Testis (tissue), 2 donors: ENCODE measurements at regions not wholly inside any gene's neighbourhood (a gene's known extent, or its start where the extent isn't known, plus 50 kb on each side); places are given as distances from the start of the nearest gene placed in this dataset.
A peak's percentile ranks its signal among the peaks of the same experiment; 100 is the strongest.

Experiments used
- DNase-seq: peaks from one replicate; pipeline ENCODE4 v3.0.0-alpha.2; 2019
- H3K27ac ChIP-seq, 2 donors: fragments of 200-600 bp; sonication (generic); one replicate each; pipeline ENCODE4 v1.5.1; 2019
- H3K27me3 ChIP-seq: fragments of 200-600 bp; sonication (generic); one replicate; pipeline ENCODE4 v1.5.1; 2019
- H3K36me3 ChIP-seq: fragments of 200-600 bp; sonication (generic); one replicate; pipeline ENCODE4 v1.5.1; 2017; ENCODE audit warnings: low read depth; ENCODE audit errors: missing control alignments
- H3K4me1 ChIP-seq: fragments of 200-600 bp; sonication (generic); one replicate; pipeline ENCODE4 v1.5.1; 2019
- H3K4me3 ChIP-seq, 2 donors: fragments of 200-600 bp; sonication (generic); one replicate each; pipeline ENCODE4 v1.5.1; 2017 to 2019
- H3K9me3 ChIP-seq: fragments of 200-600 bp; sonication (generic); one replicate; pipeline ENCODE4 v1.5.1; 2017
- CTCF ChIP-seq, 3 experiments: fragments of 450-650 bp in 2 of 3; fragments of 200-600 bp in 1 of 3; sonication (generic) in 1 of 3; IDR thresholded peaks; one replicate each; pipeline ENCODE4 v1.5.1; 2016 to 2019; ENCODE audit warnings: antibody characterized with exemption in 3 of 3, mild to moderate bottlenecking in 2 of 3, moderate library complexity in 1 of 3
- POLR2A ChIP-seq: fragments of 450-650 bp; IDR thresholded peaks from one replicate; pipeline ENCODE4 v1.6.1; 2017; ENCODE audit warnings: antibody characterized with exemption, mild to moderate bottlenecking, moderate library complexity
- WGBS, 2 donors: methylation state at CpG; one replicate each; pipeline ENCODE4 v1.1.5; 2018; 5-methylcytosine and 5-hydroxymethylcytosine counted together
- intact Hi-C: fragments of 100-400 bp; cut with DNase I; formaldehyde crosslinking; loops from one replicate; pipeline ENCODE4 v1.15.1; 2023; ENCODE audit warnings: low total_unique reads

- H3K27ac ChIP-seq = no peak overlapping the region
- peak; percentile 65 for DNase-seq
- H3K4me3 ChIP-seq = no peak overlapping the region
- 83 to 95% methylated on average over 2 to 3 of the region's 3 CpGs for WGBS, 2 donors
- peaks cover 24% of the 10 kb centered on the region for H3K4me1 ChIP-seq
- H3K27me3 ChIP-seq = no peaks in the 10 kb centered on the region
- no peak for TF ChIP-seq CTCF (IDR thresholded peaks at IDR 0.05)
- TF ChIP-seq POLR2A = no peak
- no peaks in the 10 kb centered on the region for H3K9me3 ChIP-seq
- H3K36me3 ChIP-seq = no peaks in the 10 kb centered on the region
- intact Hi-C loops = no loop called here
Measured at GRCh38 chr20:48066851-48067250, 281.6 kb upstream of the SULF2 start.

- DNase-seq = no peak
- Histone ChIP-seq H3K4me3 (no peak overlapping the region), H3K27ac (no peak overlapping the region), H3K9me3 (no peaks in the 10 kb centered on the region), H3K27me3 (no peaks in the 10 kb centered on the region), H3K4me1 (peaks cover 20% of the 10 kb centered on the region), H3K36me3 (no peaks in the 10 kb centered on the region)
- intact Hi-C loops = no loop called here
- 77 to 79% methylated on average over 13 of the region's 13 CpGs for WGBS, 2 donors
- TF ChIP-seq CTCF (IDR thresholded peaks at IDR 0.05) (no peak), POLR2A (no peak)
Measured at GRCh38 chr20:48066246-48066645, 281.0 kb upstream of the SULF2 start.

- intact Hi-C loops = no loop called here
- WGBS, 2 donors = 90 to 93% methylated on average over 1 of the region's 1 CpG
Measured at GRCh38 chr20:48065833-48066232, 280.6 kb upstream of the SULF2 start.

GRCh38 chr20:48064929-48065328 lies 279.6 kb upstream of the SULF2 start:
- DNase-seq = no peak
- no peak for TF ChIP-seq CTCF (IDR thresholded peaks at IDR 0.05)
- no peak for TF ChIP-seq POLR2A
- 73 to 78% methylated on average over 4 of the region's 4 CpGs for WGBS, 2 donors

More at GRCh38 chr20:48065833-48066232, 280.6 kb upstream of the SULF2 start:
- no peak for DNase-seq
- Histone ChIP-seq H3K9me3 (no peaks in the 10 kb centered on the region), H3K36me3 (no peaks in the 10 kb centered on the region), H3K4me1 (peaks cover 17% of the 10 kb centered on the region), H3K27me3 (no peaks in the 10 kb centered on the region), H3K4me3 (no peak overlapping the region), H3K27ac (no peak overlapping the region)
- no peak for TF ChIP-seq POLR2A
- TF ChIP-seq CTCF (IDR thresholded peaks at IDR 0.05) = no peak

GRCh38 chr20:48060841-48061720 lies 275.8 kb upstream of the SULF2 start:
- TF ChIP-seq CTCF (IDR thresholded peaks at IDR 0.05) = no peak
- no peak for TF ChIP-seq POLR2A
- intact Hi-C loops = no loop called here
- H3K27ac ChIP-seq = no peak overlapping the region
- H3K4me1 ChIP-seq = no peaks in the 10 kb centered on the region
- no peaks in the 10 kb centered on the region for H3K36me3 ChIP-seq
- DNase-seq = no peak
- no peaks in the 10 kb centered on the region for H3K27me3 ChIP-seq
- 91 to 92% methylated on average over 16 of the region's 16 CpGs for WGBS, 2 donors
- H3K9me3 ChIP-seq = no peaks in the 10 kb centered on the region
- no peak overlapping the region for H3K4me3 ChIP-seq

More at GRCh38 chr20:48064929-48065328, 279.6 kb upstream of the SULF2 start:
- no peaks in the 10 kb centered on the region for H3K36me3 ChIP-seq
- intact Hi-C loops = no loop called here
- peaks cover 9% of the 10 kb centered on the region for H3K4me1 ChIP-seq
- no peak overlapping the region for H3K27ac ChIP-seq
- no peak overlapping the region for H3K4me3 ChIP-seq
- no peaks in the 10 kb centered on the region for H3K27me3 ChIP-seq
- no peaks in the 10 kb centered on the region for H3K9me3 ChIP-seq
